ENCODE measurements at regions not wholly inside any gene's neighbourhood (a gene's known extent, or its start where the extent isn't known, plus 50 kb on each side); places are given as distances from the start of the nearest gene placed in this dataset.

GRCh38 chr1:79104617-79105016, 98.1 kb upstream of the ADGRL4 start:
- CTCF ChIA-PET: no interaction called here
- no peaks in the 10 kb centered on the region for H3K9me3 Mint-ChIP-seq (ENCODE audit: low read depth, unreplicated experiment)
- no peaks in the 10 kb centered on the region for H3K4me1 Mint-ChIP-seq (ENCODE audit: low read depth, unreplicated experiment)
- TF ChIP-seq CTCF (IDR thresholded peaks at IDR 0.05; ENCODE audit: unreplicated experiment): no peak
- H3K27ac Mint-ChIP-seq (ENCODE audit: unreplicated experiment): no peak overlapping the region
- no TSS peak for BruUV-seq (replicated peaks)
- H3K27me3 Mint-ChIP-seq (ENCODE audit: unreplicated experiment): no peaks in the 10 kb centered on the region
- no peak overlapping the region for H3K4me3 Mint-ChIP-seq (ENCODE audit: low read depth, unreplicated experiment)
- H3K36me3 Mint-ChIP-seq (ENCODE audit: insufficient read depth, unreplicated experiment): no peaks in the 10 kb centered on the region
- intact Hi-C loops (cut with micrococcal nuclease; ENCODE audit: unreplicated experiment): no loop called here
- DNase-seq: no peak

- no peak for TF ChIP-seq CTCF (IDR thresholded peaks at IDR 0.05; ENCODE audit: unreplicated experiment)
- no TSS peak for BruUV-seq (replicated peaks)
- Mint-ChIP-seq H3K4me1 (ENCODE audit: low read depth, unreplicated experiment) (no peaks in the 10 kb centered on the region), H3K27me3 (ENCODE audit: unreplicated experiment) (no peaks in the 10 kb centered on the region), H3K27ac (ENCODE audit: unreplicated experiment) (no peak overlapping the region), H3K36me3 (ENCODE audit: insufficient read depth, unreplicated experiment) (no peaks in the 10 kb centered on the region), H3K4me3 (ENCODE audit: low read depth, unreplicated experiment) (no peak overlapping the region), H3K9me3 (ENCODE audit: low read depth, unreplicated experiment) (no peaks in the 10 kb centered on the region)
- CTCF ChIA-PET: interaction anchor here (0.6 kb wide), 1 partner anchor 949 kb away, joined by 7 read pairs; no protein-coding TSS in a partner anchor
- intact Hi-C loops (cut with micrococcal nuclease; ENCODE audit: unreplicated experiment): no loop called here
- DNase-seq: no peak
These were observed 93.9 kb upstream of the ADGRL4 start for GRCh38 chr1:79100385-79100784.

GRCh38 chr1:79090985-79091384, 84.5 kb upstream of the ADGRL4 start:
- intact Hi-C loops (cut with micrococcal nuclease; ENCODE audit: unreplicated experiment): no loop called here
- H3K27ac Mint-ChIP-seq (ENCODE audit: unreplicated experiment): no peak overlapping the region
- H3K27me3 Mint-ChIP-seq (ENCODE audit: unreplicated experiment): no peaks in the 10 kb centered on the region
- no peaks in the 10 kb centered on the region for H3K36me3 Mint-ChIP-seq (ENCODE audit: insufficient read depth, unreplicated experiment)
- no peak for TF ChIP-seq CTCF (IDR thresholded peaks at IDR 0.05; ENCODE audit: unreplicated experiment)
- no peak for DNase-seq
- no peak overlapping the region for H3K4me3 Mint-ChIP-seq (ENCODE audit: low read depth, unreplicated experiment)
- CTCF ChIA-PET: no interaction called here
- H3K4me1 Mint-ChIP-seq (ENCODE audit: low read depth, unreplicated experiment): no peaks in the 10 kb centered on the region
- no TSS peak for BruUV-seq (replicated peaks)
- H3K9me3 Mint-ChIP-seq (ENCODE audit: low read depth, unreplicated experiment): no peaks in the 10 kb centered on the region

- no peaks in the 10 kb centered on the region for H3K4me1 Mint-ChIP-seq (ENCODE audit: low read depth, unreplicated experiment)
- no peaks in the 10 kb centered on the region for H3K9me3 Mint-ChIP-seq (ENCODE audit: low read depth, unreplicated experiment)
- H3K4me3 Mint-ChIP-seq (ENCODE audit: low read depth, unreplicated experiment): no peak overlapping the region
- no peak for TF ChIP-seq CTCF (IDR thresholded peaks at IDR 0.05; ENCODE audit: unreplicated experiment)
- no peak overlapping the region for H3K27ac Mint-ChIP-seq (ENCODE audit: unreplicated experiment)
- H3K36me3 Mint-ChIP-seq (ENCODE audit: insufficient read depth, unreplicated experiment): no peaks in the 10 kb centered on the region
- CTCF ChIA-PET: no interaction called here
- intact Hi-C loops (cut with micrococcal nuclease; ENCODE audit: unreplicated experiment): no loop called here
- no peaks in the 10 kb centered on the region for H3K27me3 Mint-ChIP-seq (ENCODE audit: unreplicated experiment)
- no peak for DNase-seq
- no TSS peak for BruUV-seq (replicated peaks)
These were observed 83.4 kb upstream of the ADGRL4 start for GRCh38 chr1:79089946-79090345.

GRCh38 chr1:79082233-79082632, 75.7 kb upstream of the ADGRL4 start:
- Mint-ChIP-seq H3K27ac (ENCODE audit: unreplicated experiment) (no peak overlapping the region), H3K9me3 (ENCODE audit: low read depth, unreplicated experiment) (peaks cover 2% of the 10 kb centered on the region), H3K27me3 (ENCODE audit: unreplicated experiment) (no peaks in the 10 kb centered on the region), H3K4me3 (ENCODE audit: low read depth, unreplicated experiment) (no peak overlapping the region), H3K36me3 (ENCODE audit: insufficient read depth, unreplicated experiment) (no peaks in the 10 kb centered on the region), H3K4me1 (ENCODE audit: low read depth, unreplicated experiment) (no peaks in the 10 kb centered on the region)
- intact Hi-C loops (cut with micrococcal nuclease; ENCODE audit: unreplicated experiment): no loop called here
- CTCF ChIA-PET: no interaction called here
- TF ChIP-seq CTCF (IDR thresholded peaks at IDR 0.05; ENCODE audit: unreplicated experiment): no peak
- DNase-seq: no peak
- no TSS peak for BruUV-seq (replicated peaks)
